HG03175 (cell line): ENCODE measurements at regions not wholly inside any gene's neighbourhood (a gene's known extent, or its start where the extent isn't known, plus 50 kb on each side); places are given as distances from the start of the nearest gene placed in this dataset.
"Not testable (repeated sequence)": the region's sequence is repeated elsewhere in the genome, so short reads cannot be mapped to it uniquely, and the experiment has no call there.

ENCODE experiments used
- ATAC-seq: cut with Tn5 transposase; IDR thresholded peaks from one replicate; pipeline ENCODE4 v1.9.1; 2021; ENCODE audit warnings: mild to moderate bottlenecking, moderate library complexity; ENCODE audit not compliant: unreplicated experiment

DNA sequence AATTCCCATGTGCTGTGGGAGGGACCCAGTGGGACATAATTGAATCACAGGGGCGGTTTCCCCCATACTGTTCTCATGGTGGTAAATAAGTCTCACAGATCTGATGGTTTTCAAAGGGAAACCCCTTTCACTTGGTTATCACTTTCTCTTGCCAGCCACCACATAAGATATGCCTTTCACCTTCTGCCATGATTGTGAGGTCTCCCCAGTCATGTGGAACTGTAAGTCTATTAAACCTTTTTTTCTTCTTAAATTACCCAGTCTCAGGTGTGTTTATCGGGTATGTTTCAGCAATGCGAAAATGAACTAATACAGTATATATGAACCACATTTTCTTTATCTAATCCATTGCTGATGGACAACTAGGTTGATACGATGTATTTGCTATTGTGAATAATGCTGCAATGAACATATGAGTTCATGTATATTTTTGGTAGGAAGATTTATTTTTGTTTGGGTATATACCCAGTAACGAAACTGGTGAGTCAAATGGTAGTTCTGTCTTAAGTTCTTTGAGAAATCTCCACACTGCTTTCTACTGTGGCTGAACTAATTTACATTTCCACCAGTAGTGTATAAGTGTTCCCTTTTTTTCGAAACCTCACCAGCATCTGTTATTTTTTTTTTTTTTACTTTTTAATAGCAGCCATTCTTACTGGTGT lies 70.0 kb upstream of the HGF start:
- no peak for ATAC-seq

DNA sequence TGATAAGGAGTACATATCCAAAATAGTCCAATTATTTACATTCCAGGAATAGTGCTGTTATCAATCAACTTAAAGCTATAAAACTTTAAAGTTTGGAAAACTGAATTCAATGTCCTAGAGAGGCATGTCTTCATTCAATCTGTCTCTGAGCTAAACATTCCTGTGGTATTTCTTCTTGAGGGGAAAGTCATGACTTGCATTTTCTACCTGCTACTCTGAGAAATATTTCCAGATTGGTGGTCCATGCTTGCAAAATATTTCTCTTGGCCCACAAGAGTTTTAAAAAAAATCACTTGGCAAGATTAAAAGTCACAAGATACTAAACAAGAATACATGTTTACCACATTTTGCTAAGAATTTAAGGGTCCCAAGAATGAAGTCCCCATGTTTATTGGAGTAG lies 63.6 kb upstream of the HGF start:
- ATAC-seq, result no peak

DNA sequence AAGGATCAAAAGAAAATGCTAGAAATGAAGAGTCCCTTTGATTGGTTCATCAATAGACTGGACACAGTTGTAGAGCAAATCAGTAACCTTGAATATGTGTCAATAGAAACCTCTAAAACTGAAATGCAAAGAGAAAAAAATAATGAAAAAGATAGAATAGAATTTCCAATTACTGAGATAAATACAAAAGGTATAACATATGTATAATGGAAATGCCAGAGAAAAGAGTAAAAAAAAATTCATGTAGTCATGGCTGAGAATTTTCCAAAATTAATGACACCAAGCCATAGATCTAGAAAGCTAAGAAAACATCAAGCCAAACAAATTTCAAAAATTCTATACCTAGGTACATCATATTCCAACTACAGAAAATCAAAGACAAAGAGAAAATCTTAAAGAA lies 62.0 kb upstream of the HGF start:
- no peak for ATAC-seq

DNA sequence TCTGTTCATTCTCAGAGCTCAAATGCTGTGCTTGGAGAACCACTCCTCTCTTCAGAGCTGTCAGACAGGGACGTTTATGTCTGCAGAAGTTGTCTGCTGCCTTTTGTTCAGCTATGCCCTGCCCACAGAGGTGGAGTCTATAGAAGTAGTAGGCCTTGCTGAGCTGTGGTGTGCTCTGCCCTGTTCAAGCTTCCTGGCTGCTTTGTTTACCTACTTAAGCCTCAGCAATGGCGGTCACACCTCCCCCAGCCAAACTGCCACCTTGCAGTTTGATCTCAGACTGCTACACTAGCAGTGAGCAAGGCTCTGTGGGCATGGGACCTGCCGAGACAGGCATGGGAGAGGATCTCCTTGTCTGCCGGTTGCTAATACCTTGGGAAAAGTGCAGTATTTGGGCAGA lies 59.7 kb upstream of the HGF start:
- not testable (repeated sequence) for ATAC-seq

DNA sequence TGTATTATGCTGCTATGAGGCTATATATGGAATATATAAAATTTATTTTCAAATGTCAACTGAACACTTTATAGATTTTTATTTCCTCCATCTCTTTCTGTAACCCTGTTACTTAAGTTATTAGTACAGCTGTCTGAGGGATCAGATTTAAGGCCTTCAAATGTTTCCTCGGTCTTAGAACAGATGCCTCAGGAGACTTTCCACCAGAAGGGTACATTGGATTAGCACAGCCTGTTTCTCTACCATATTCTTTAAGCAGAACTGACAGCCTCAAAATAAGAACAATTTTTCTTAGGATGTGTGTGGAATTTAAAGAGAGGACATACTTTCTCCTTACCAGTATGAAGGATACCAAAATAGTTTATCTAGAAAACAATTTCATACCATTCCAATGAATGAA lies 53.0 kb upstream of the HGF start:
- ATAC-seq, result no peak

DNA sequence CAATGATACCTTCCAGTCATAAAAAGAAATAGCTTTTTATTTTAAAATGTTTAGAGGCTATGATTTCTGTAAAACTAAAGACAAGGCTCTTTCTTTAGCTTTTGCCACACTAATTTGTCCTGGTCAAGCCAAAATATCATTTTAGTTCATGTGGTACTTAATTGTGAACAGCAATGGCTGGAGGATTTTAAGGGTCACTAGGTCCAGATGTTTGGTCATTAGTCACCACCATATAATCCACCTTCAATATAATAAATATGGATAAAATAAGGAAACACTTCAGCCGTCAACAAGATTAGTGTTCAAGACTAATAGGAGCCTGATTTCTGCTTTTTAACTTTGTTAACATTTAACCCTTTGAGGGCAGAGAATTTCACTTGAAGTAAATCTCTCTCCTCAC lies 50.0 kb upstream of the HGF start:
- no peak for ATAC-seq
